ENCODE measurements at regions not wholly inside any gene's neighbourhood (a gene's known extent, or its start where the extent isn't known, plus 50 kb on each side); places are given as distances from the start of the nearest gene placed in this dataset.
"Not testable (repeated sequence)": the region's sequence is repeated elsewhere in the genome, so short reads cannot be mapped to it uniquely, and the experiment has no call there.

- intact Hi-C loops (cut with DNase I) = no loop called here
- no peak for DNase-seq (ENCODE audit: low spot score)
Measured at GRCh38 chr2:208783184-208783583, 376.6 kb downstream of the PTH2R start.

DNA sequence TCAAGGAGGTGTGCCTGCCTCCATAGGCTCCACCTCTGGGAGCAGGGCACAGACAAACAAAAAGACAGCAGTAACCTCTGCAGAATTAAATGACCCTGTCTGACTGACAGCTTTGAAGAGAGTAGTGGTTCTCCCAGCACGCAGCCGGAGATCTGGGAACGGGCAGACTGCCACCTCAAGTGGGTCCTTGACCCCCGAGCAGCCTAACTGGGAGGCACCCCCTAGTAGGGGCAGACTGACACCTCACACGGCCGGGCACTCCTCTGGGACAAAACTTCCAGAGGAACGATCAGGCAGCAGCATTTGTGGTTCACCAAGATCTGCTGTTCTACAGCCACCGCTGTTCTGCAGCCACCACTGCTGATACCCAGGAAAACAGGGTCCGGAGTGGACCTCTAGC lies 378.2 kb downstream of the PTH2R start:
- intact Hi-C loops (cut with DNase I); DNase-seq (ENCODE audit: low spot score): not testable (repeated sequence)

- intact Hi-C loops (cut with DNase I) = no loop called here
- no peak for DNase-seq (ENCODE audit: low spot score)
Measured at GRCh38 chr2:208791257-208791656, 384.7 kb downstream of the PTH2R start.

DNA sequence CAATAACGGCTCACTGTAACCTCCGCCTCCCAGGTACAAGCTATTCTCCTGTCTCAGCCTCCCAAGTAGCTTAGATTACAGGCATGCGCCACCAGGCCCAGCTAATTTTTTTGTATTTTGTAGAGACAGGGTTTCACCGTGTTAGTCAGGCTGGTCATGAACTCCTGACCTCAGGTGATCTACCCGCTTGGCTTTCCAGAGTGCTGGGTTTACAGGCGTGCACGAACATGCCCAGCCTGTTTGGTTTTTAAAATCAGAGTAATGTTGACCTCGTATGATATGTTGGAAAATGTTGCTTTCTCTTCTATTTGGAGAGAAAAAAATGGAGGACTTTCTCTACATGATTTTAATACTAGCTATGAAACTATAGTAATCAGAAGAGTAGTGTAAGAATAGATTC lies 386.2 kb downstream of the PTH2R start:
- DNase-seq (ENCODE audit: low spot score) = no peak
- intact Hi-C loops (cut with DNase I) = no loop called here

DNA sequence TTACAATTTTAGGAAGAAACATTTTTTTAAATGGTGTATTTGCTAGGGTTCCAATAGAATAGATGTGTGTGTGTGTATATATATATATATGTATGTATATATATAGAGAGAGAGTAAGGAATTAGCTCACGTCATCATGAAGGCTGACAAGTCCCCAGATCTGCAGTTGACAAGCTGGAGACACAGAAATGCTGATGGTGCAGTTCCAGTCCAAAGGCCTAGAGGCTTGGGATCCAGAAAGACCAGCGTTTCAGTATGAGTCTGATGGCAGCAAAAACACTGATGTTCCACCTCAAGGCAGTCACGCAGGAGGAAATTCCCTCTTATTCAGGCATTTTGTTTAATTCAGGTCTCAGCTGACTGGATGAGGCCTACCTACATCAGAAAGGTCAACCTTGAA lies 386.8 kb downstream of the PTH2R start:
- DNase-seq (ENCODE audit: low spot score) = no peak
- intact Hi-C loops (cut with DNase I) = no loop called here

DNA sequence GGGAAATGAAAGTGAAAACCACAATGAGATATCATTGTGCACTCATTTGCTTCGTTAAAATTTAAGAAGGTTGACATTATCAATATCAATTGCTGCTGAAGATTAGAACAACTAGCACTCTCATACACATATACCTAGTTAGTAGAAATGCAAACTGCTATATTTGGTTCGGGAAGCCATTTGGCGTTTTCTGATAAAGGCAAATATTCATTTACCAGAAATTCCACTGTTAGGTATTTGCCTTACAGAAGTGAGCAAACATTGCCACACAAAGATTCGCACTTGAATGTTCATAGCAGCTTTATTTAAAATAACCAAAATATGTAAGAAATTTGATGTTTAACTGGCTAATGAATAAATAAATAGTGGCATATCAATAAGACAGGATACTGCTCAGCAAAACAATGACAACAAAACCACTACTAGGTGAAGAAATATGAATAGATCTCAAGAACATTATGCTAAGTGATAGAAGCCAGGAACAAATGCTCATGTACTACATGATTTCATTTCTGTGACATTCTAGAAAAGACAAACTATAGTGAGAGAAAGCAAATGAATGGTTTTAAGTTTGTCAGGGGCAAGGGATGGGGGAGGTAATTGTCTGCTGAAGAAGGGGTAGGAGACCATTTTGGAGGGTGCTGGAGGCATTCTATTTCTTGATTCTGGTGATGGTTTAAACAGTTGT lies 387.8 kb downstream of the PTH2R start:
- intact Hi-C loops (cut with DNase I) = no loop called here
- no peak for DNase-seq (ENCODE audit: low spot score)

DNA sequence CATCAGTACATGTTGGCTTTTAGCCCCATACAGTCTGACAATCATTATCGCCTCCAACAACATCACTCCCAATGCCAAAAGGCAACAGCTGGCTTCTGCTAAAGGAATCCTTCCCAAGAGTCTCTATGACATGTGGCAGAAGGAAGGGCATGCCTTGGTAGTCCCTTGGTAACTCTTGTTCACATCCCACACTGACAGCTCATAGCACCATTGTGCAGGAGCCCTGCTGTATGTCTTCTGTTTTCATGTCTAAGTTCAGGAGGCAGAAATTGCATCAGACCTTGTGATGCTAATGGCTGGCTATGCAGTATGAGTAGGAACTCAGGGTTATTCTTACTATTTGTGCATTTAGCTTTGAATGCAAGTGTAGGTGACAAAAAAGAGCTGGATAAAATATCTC lies 392.1 kb downstream of the PTH2R start:
- DNase-seq (ENCODE audit: low spot score) = no peak
- intact Hi-C loops (cut with DNase I) = no loop called here

- DNase-seq (ENCODE audit: low spot score) = no peak
- intact Hi-C loops (cut with DNase I) = no loop called here
Measured at GRCh38 chr2:208799397-208799796, 392.8 kb downstream of the PTH2R start.

DNA sequence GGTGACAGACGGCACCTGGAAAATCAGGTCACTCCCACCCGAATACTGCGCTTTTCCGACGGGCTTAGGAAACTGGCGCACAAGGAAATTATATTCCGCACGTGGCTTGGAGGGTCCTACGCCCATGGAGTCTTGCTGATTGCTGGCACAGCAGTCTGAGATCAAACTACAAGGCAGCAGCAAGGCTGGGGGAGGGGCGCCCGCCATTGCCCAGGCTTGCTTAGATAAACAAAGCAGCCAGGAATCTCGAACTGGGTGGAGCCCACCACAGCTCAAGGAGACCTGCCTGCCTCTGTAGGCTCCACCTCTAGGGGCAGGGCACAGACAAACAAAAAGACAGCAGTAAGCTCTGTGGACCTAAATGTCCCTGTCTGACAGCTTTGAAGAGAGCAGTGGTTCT lies 394.3 kb downstream of the PTH2R start:
- not testable (repeated sequence) for DNase-seq (ENCODE audit: low spot score)

GRCh38 chr2:208807756-208808155 lies 401.2 kb downstream of the PTH2R start:
- no peak for DNase-seq (ENCODE audit: low spot score)
- intact Hi-C loops (cut with DNase I) = no loop called here

More for the DNA sequence above, 394.3 kb downstream of the PTH2R start:
- intact Hi-C loops (cut with DNase I) = not testable (repeated sequence)

DNA sequence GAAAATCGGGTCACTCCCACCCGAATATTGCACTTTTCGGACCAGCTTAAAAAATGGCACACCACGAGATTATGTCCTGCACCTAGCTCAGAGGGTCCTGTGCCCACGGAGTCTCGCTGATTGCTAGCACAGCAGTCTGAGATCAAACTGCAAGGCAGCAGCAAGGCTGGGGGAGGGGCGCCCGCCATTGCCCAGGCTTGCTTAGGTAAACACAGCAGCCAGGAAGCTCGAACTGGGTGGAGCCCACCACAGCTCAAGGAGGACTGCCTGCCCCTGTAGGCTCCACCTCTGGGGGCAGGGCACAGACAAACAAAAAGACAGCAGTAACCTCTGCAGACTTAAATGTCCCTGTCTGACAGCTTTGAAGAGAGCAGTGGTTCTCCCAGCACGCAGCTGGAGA lies 405.3 kb downstream of the PTH2R start:
- intact Hi-C loops (cut with DNase I); DNase-seq (ENCODE audit: low spot score): not testable (repeated sequence)

GRCh38 chr2:208819190-208819589 lies 412.6 kb downstream of the PTH2R start:
- intact Hi-C loops (cut with DNase I) = no loop called here

GRCh38 chr2:208820014-208820688 lies 413.6 kb downstream of the PTH2R start:
- no peak for DNase-seq (ENCODE audit: low spot score)
- intact Hi-C loops (cut with DNase I) = no loop called here

More at GRCh38 chr2:208819190-208819589, 412.6 kb downstream of the PTH2R start:
- no peak for DNase-seq (ENCODE audit: low spot score)

DNA sequence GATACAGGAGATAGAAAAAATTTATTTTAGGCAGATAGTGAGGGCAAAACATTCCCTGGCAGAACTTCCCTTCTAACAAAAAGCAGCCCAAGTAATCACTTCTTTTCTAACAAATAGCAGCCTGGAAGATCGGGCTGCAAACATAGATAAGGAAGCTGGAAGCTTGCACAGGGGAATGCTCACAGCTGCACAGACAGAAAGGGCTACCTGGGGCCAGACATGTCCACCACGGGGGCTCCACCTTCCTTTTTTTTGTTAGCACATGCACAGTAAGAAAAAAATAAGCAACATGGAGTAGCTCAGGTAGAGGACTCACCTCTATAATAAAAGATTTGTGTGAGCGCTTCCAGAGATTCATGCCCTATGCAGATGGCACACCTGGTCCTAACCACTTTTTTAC lies 420.5 kb downstream of the PTH2R start:
- intact Hi-C loops (cut with DNase I) = no loop called here

DNA sequence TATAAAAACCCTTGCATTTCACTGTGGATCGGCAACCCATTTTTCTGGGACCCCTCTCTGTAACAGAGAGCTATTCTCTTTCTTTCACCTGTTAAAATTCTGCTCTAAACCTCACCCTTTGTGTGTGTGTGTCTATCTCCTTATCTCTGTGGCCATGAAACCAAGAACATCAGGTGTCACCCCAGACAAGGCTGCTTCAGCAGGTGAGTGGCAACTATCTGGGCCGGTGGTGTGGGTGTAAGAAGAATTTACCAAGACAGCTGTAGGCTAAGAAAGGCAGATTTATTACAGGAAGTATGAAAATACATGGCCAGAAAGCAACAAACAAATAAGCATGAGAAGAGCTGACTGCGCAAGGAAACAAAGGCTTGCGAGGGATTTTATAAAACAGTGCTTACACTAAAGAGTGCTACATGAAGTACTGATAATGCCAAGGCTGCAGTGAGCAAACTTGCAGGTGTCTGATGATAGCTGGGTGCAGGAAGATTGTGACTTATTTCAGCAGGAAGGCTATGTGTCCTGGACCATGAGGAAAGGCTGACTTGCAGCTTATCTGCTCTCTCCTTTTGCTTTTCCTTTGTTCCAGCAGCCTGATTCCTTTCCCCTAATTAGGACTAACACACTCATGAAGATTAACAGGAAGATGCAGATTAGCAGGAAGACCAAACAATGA lies 421.1 kb downstream of the PTH2R start:
- intact Hi-C loops (cut with DNase I) = no loop called here
- no peak for DNase-seq (ENCODE audit: low spot score)

More for the DNA sequence above, 420.5 kb downstream of the PTH2R start:
- DNase-seq (ENCODE audit: low spot score) = no peak

- intact Hi-C loops (cut with DNase I) = no loop called here
- no peak for DNase-seq (ENCODE audit: low spot score)
Measured at GRCh38 chr2:208830203-208830602, 423.6 kb downstream of the PTH2R start.

DNA sequence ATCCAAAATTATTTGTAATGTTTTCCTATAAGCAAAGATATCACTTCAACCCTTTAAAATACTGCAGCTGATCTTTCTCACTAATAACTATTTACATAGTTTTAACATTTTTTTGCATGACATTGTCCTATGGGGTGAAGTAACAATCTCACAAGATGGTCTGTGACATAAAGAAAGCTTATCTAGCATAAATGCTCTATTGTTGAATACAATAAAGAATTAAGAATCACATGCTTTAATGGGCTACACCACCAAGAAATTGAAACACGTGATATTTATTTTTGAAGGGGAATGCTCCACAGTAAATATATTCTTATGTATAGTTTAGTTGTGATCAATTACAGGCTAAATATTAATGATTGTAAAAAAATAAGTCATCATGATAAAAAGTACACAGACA lies 441.1 kb downstream of the PTH2R start:
- intact Hi-C loops (cut with DNase I) = no loop called here
- DNase-seq (ENCODE audit: low spot score) = no peak

GRCh38 chr2:208854717-208855116 lies 448.1 kb downstream of the PTH2R start:
- intact Hi-C loops (cut with DNase I) = no loop called here
- DNase-seq (ENCODE audit: low spot score) = no peak

GRCh38 chr2:208867374-208867773 lies 460.8 kb downstream of the PTH2R start:
- DNase-seq (ENCODE audit: low spot score) = no peak
- intact Hi-C loops (cut with DNase I) = no loop called here

DNA sequence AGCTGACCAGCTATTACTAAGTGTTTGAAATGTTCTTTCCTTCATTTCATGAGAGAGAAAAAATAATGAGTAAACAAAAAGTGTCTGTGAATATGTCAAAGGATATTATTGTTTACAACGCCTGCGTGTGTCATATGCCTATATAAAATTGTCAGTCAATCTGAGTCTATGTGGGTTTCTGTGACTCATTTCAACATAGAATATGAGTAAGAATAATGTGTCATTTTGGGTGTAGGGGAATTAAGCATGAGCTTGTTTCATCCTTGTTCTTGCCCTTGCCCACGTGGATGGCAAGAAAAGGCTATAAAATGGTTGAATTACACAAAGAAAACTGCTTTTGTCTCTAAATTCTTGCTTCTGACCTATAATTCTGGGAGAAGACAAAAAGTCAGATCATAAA lies 466.0 kb downstream of the PTH2R start:
- intact Hi-C loops (cut with DNase I) = no loop called here
- no peak for DNase-seq (ENCODE audit: low spot score)

DNA sequence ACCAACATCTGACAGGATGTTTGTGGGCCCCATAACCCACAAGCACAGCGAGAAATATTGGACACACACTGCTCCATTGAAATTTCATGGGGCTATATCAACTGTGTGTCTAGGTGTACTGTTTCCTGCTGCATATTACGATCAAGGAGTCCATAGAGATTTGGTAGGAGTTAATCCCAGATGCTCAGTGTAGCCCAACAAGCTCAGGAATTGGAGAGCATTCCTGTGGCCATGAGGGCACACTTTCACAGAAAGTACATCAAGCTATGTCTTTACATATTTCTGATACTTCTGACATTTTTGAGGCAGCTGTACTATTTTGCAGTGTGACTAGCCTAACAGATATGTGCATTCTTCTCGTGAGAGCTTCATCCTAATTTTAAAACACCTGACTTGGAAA lies 473.1 kb downstream of the PTH2R start:
- intact Hi-C loops (cut with DNase I) = no loop called here
- DNase-seq (ENCODE audit: low spot score) = no peak
